HG02588 (cell line): ENCODE measurements at regions not wholly inside any gene's neighbourhood (a gene's known extent, or its start where the extent isn't known, plus 50 kb on each side); places are given as distances from the start of the nearest gene placed in this dataset.
"Not testable (repeated sequence)": the region's sequence is repeated elsewhere in the genome, so short reads cannot be mapped to it uniquely, and the experiment has no call there.

ENCODE experiments used
- ATAC-seq: cut with Tn5 transposase; IDR thresholded peaks from one replicate; pipeline ENCODE4 v1.9.1; 2021; ENCODE audit warnings: mild to moderate bottlenecking, moderate library complexity; ENCODE audit not compliant: unreplicated experiment

- ATAC-seq: not testable (repeated sequence)
These were observed 52.0 kb downstream of the SYT15B start for GRCh38 chr10:47711428-47711827.

DNA sequence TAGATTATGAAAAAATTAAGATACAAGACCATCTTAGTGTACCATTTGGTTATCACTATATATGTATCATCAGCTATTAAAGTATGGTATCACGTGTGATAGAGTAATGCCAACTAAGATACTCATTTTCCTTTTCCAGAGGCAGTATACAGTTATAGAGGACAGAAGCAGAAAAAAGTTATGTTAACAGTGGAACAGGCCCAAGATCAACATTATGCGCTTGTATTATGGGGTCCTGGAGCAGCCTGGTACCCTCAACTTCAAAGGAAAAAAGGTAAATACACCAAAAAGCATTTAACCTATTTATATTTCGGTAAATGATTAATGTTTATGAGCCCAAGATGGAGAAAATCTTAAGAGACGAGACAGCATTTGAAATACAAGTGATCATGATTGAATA, 52.9 kb downstream of the SYT15B start:
- not testable (repeated sequence) for ATAC-seq

GRCh38 chr10:47705698-47706414, 57.5 kb downstream of the SYT15B start:
- ATAC-seq: peak; percentile 96

GRCh38 chr10:47701285-47701684, 62.1 kb downstream of the SYT15B start:
- ATAC-seq: not testable (repeated sequence)

DNA sequence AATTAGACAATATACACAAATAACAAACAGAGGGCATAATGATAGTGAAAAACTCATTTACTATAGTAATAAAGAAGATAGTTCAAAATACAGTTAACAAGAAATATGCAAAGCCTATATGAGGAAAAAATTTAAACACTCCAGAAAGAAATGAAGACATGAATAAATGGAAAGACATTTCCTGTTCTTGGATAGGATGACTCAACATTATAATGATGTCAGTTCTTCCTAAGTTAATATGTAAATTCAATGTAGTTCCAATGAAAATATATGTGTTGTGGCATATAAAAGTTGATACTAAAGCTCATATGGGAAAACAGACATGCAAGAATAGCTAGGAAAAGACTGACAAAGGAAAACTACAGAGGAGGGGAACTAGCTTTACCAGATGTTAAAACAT, 63.5 kb downstream of the SYT15B start:
- not testable (repeated sequence) for ATAC-seq

GRCh38 chr10:47696170-47696569, 67.2 kb downstream of the SYT15B start:
- ATAC-seq: not testable (repeated sequence)

DNA sequence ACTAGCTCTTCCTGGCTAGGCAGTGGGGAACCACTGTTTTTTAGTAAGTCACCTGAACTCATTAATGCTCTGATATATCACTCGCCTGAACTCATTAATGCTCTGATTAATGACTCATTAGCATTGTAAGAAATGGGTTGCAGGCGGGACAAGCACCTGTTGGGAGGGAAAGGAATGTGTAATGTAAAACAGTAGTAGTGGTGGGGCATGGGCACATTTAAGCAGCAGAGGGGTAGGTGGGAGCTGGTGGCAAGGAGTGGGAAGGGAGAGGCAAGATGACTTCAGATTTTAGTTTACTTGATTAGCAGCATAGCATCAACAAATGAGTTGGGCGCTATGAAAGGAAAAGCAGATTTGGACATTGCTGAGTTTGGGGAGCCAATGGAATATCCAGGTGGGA, 68.2 kb downstream of the SYT15B start:
- ATAC-seq: not testable (repeated sequence)

DNA sequence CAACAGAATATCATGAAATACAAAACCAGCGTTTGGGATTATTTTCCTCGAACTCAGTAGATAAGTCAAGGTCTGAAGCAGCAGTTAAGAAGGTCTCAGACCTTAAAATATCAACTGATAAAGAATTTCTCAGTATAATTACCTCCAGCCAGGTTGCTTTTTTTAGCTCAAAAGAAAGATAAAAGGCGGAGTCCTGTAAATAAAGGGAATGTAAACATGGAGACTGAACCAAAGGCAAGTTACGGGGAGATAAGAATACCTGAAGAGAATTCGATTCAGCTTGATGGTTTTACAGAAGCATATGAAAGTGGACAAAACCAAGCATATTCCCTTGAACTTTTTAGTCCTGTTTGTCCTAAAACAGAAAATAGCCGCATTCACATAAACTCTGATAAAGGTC, 73.1 kb downstream of the SYT15B start:
- ATAC-seq: not testable (repeated sequence)

DNA sequence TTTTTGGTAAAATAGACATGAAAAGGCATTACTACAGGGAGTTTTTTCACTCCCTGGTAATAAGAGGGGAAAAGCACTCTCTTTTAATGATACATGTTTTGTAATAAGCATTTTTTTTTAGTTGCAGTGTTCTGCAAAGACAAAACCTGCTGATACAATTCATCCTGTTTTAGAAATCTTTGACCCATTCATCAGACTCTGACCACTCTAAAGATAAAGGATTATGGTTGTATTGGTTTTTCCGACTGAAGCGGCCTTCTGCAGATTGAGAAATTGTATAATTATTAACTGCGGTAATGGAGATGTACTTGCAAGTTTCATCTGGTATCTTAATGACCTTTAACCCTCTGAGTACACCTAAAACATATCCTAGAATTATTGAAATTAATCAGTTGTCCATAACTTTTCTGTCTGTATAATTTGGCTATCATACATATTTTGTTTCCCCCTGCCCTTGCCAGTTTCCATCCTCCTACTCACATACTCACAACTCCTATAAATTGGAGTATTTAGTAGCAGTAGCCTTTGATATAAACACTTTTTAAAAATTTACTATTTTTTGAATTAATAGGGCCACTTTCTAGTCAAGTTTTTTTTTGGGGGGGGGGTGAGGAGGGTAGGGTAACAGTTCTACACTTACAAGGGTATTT, 79.4 kb downstream of the SYT15B start:
- ATAC-seq: not testable (repeated sequence)

GRCh38 chr10:47681638-47681990, 81.8 kb downstream of the SYT15B start:
- ATAC-seq: not testable (repeated sequence)

DNA sequence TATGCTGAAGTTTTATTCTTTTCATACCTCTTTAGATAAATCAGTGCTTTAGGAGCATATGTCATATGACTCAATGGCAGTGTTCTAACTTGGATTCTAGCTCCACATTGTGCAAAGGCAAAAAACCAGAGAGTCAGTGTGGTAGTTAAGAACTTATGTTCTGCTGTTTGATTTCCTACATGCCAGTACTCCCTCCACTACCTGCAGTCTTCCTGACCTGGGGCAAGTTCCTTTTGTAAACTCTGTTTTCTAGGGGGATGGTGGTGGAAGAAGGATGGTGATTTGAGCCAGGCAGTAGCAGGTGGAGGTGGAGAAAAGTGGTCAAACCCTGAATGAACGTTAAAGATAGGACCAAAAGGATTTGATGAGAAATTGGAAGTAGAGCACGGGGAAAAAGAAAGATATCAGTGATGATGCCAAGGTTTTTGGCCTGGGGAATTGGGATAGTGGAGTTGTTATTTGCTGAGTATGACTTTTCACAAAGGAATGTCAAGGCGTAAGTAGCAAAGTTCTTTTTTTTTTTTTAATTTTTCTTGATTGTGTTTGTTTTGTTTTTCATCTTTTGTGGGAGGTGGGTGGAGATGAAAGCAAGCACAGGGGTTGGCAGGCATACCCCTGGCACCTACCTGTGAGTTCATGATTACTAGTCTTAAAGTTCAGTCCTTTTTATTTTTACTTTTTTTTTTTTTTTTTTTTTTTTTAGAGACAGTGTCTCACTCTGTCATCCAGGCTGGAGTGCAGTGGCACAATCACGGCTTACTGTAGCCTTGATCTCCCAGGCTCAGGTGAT, 82.3 kb downstream of the SYT15B start:
- ATAC-seq: not testable (repeated sequence)

DNA sequence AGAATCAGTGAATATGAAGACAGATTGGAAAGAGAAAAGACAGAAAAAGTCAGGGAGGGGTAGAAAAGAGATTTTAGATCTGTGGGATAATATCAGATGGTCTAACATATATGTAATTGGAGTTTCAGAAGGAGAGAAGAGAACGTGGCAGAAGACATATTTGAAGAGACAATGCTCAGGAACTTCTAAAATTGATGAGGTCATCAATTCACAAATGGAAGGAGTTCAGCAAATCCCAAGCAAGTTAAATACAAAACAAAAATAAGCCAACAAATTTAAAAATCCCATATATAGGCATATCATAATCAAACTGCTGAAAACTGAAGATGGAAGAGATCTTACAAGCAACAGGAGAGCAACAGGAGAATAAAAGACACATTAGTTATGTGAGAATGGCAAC, 87.3 kb downstream of the SYT15B start:
- ATAC-seq: not testable (repeated sequence)

DNA sequence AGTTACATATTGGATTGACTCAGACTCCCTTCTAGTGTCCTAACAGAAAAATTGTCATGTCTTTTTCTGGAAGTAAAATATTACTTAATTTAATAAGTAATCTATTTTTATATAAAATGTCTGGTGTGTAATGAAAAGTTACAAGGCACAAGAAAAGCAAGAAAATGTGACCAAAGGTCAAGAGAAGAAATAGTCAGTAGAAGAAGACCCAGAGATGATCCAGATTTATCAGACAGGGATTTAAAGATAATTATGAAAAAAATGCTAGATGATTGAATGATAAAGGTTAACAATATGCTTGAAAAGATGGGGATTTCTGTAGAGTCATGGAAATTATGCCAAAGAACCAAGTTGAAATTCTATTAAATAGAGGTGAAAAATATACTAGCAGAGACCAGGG, 87.8 kb downstream of the SYT15B start:
- not testable (repeated sequence) for ATAC-seq

- not testable (repeated sequence) for ATAC-seq
These were observed 90.3 kb downstream of the SYT15B start for GRCh38 chr10:47673128-47673527.

GRCh38 chr10:47670857-47671256, 92.5 kb downstream of the SYT15B start:
- ATAC-seq: not testable (repeated sequence)

DNA sequence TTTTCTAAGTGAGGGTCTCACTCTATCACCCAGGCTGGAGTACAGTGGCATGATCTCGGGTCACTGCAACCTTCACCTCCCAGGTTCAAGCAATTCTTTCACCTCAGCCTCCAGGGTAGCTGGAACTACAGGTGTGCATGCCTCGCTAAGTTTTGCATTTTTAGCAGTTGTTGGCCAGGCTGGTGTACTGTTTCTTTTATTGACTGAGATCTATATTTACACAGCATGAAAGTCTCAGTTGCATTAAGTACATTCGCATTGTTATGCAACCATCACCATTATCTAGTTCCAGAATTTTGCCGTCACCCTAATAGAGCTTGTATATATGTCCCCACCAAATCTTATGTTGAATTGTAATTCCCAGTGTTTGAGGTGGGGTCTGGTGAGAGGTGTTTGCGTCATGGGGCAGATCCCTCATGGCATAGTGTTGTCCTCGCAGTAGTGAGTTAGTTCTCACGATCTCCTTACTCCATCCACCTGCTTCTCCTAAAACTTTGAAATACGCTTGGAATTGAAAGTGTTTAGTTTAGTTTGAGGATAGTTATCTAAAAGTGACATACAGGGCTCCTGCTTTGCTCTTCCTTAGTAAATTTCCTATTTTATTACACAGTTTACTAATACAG, 101.3 kb downstream of the SYT15B start:
- not testable (repeated sequence) for ATAC-seq

GRCh38 chr10:47656732-47657131, 106.7 kb downstream of the SYT15B start:
- ATAC-seq: not testable (repeated sequence)

- ATAC-seq: not testable (repeated sequence)
These were observed 109.2 kb downstream of the SYT15B start for GRCh38 chr10:47654161-47654560.

GRCh38 chr10:47648594-47648993, 114.8 kb downstream of the SYT15B start:
- not testable (repeated sequence) for ATAC-seq

DNA sequence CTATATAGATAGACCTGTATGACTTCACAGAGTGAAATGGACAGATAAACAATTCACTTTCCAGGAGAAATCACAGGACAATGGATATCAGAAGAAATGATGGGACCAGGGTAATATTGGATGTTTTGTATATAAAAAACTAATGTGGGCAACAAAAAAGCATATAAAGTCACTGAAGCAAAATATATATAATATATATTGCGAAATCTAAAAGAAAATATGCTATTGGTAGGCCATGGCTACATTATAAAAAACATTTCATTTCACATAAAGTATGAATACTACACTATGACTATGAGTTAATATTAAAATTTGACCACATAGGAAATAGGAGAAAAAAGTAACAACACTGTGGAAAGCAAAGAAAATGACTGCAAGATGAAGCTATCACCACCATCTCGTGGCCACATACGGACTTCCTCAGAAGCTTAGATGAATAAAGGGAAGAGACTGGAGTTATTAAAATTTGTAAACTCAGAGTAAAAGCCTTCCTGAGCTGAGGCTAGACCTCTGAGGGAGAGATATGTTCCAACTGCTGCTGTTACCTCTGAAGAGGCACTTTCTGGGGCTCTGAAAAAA, 115.8 kb downstream of the SYT15B start:
- ATAC-seq: not testable (repeated sequence)
